ENCODE measurements at regions not wholly inside any gene's neighbourhood (a gene's known extent, or its start where the extent isn't known, plus 50 kb on each side); places are given as distances from the start of the nearest gene placed in this dataset.

- no peak for DNase-seq (ENCODE audit: low read depth, low spot score)
- POLR2A ChIA-PET, result no interaction called here
- CTCF ChIA-PET, result no interaction called here
- H3K4me3 ChIP-seq (ENCODE audit: low read depth, low read length), result no peak overlapping the region
- no peak for TF ChIP-seq CTCF (IDR thresholded peaks at IDR 0.05; ENCODE audit: insufficient read depth, low read length, missing control alignments)
These were observed 496.9 kb downstream of the SOX6 start for GRCh38 chr11:15859411-15859810.

DNA sequence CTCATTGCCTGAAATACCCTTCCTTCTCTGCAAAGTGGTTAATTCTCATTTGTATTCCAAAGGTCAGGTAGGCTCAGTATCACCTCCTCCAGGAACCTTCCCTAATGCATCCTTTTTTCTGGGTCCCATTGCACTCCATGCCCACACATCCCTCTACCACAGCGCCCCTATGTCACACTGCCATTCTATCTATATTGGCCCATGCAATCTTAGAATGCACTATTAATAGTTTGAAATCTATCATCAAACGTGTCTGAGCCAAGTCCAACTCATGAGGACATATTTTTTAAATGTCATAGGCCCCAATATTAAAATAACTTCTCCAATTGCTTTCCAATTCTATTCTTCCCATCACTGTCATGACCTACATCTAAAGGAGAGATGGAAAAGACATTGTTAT, 495.1 kb downstream of the SOX6 start:
- POLR2A ChIA-PET, result no interaction called here
- no peak for TF ChIP-seq CTCF (IDR thresholded peaks at IDR 0.05; ENCODE audit: insufficient read depth, low read length, missing control alignments)
- CTCF ChIA-PET, result no interaction called here

GRCh38 chr11:15863411-15863810, 492.9 kb downstream of the SOX6 start:
- DNase-seq (ENCODE audit: low read depth, low spot score), result no peak
- TF ChIP-seq CTCF (IDR thresholded peaks at IDR 0.05; ENCODE audit: insufficient read depth, low read length, missing control alignments), result no peak
- ChIA-PET CTCF (interaction anchor here (1.3 to 1.6 kb wide), 2 partner anchors 10 to 42 kb away, joined by 4 to 5 read pairs; no protein-coding TSS in a partner anchor), POLR2A (no interaction called here)
- no peak overlapping the region for H3K4me3 ChIP-seq (ENCODE audit: low read depth, low read length)

More for the DNA sequence above, 495.1 kb downstream of the SOX6 start:
- no peak for DNase-seq (ENCODE audit: low read depth, low spot score)
- no peak overlapping the region for H3K4me3 ChIP-seq (ENCODE audit: low read depth, low read length)

DNA sequence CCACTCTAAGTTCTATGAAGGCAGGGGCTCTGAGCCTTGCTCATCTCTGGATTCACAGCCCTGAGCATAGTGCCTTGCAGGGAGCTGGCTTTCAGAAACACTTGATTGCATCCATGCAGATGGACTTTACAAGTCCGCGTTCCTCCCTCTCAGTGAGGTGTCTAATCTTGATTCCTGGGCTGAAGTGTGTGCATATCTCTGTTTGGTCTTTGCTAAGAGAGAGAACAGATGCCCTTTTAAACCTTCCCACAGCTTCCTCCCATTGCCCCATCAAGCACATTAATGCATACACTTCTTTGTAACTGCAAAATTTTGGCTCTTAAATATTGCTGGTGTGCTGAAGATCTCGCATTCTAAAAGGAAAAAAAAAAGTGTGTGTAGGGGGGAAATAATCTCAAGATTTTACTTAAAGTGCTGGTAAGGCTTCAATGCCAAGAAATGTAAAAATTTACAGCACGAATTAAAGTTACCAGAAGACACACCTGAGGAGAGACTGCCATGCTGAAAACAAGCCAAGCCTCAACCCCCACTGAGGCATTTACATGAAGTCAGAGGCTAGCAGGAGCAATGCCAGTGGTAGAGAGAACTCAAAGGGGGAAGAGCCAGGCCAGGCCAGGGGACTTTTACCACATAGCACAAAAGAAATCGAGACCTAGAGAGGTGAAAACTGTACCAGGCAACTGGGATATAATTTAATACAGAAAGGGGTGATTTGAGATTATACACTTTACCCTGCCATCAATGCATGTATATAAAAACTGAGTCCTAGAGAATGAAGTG, 492.1 kb downstream of the SOX6 start:
- no peak overlapping the region for H3K4me3 ChIP-seq (ENCODE audit: low read depth, low read length)
- POLR2A ChIA-PET, result no interaction called here

DNA sequence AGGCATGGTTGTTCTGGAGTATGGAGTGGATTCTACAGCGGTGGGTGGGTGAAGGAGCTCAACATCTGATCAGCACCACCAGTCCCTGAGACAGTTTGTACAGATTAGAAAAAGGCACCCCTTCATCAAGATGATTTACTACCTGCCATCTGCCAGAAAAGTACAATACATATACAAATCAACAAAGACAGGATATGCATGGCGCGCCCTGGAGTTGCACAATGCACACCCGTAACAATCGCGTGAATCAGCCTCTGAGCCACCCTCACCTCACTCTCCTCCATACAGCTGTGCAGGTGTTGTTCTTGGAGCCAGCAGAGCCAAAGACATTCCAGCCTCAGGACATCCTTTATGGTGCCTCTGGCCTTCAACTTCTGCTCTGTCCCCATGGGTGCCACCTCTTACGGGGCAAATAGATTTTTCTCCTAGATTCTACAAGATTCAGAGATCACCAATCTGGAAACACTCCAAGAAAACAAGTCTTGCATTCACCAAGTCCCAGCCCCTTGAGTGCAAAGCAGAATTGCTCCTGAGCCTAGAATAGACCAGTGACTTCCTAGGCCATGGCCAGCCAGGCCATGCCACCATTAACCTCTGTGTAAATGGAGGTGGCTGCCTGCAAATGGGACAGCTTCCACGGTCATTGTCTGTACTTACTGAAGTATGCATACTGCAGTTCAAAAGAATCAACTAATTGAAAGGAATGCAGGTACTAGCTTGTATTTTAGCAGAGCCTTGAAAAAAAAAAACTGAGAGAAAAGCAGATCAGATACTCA, 490.9 kb downstream of the SOX6 start:
- H3K4me3 ChIP-seq (ENCODE audit: low read depth, low read length), result no peak overlapping the region
- POLR2A ChIA-PET, result no interaction called here
- CTCF ChIA-PET, result no interaction called here
- no peak for TF ChIP-seq CTCF (IDR thresholded peaks at IDR 0.05; ENCODE audit: insufficient read depth, low read length, missing control alignments)
- DNase-seq (ENCODE audit: low read depth, low spot score), result no peak

More for the DNA sequence above, 492.1 kb downstream of the SOX6 start:
- DNase-seq (ENCODE audit: low read depth, low spot score), result no peak
- no peak for TF ChIP-seq CTCF (IDR thresholded peaks at IDR 0.05; ENCODE audit: insufficient read depth, low read length, missing control alignments)
- CTCF ChIA-PET, result interaction anchor here (1.3 to 1.6 kb wide), 2 partner anchors 11 to 43 kb away, joined by 4 to 5 read pairs; no protein-coding TSS in a partner anchor

DNA sequence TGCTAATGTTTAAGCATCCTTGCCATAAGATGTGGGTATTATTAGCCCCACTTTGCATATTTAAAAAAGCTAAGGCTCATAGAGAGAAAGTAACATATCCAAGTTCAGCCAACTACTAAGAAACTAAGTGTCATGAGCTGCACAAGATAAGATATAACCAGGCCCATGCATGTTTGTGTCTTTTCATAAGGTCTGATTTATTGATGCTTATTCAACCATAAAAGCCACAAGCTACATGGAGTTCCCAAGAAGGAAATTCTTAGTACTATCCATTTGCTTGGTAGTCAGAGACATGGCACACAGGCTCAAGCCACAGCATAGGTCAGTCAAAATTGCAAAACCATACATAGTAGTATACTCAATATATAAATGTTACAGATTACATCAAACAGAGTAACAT, 488.5 kb downstream of the SOX6 start:
- no peak for TF ChIP-seq CTCF (IDR thresholded peaks at IDR 0.05; ENCODE audit: insufficient read depth, low read length, missing control alignments)
- H3K4me3 ChIP-seq (ENCODE audit: low read depth, low read length), result no peak overlapping the region
- no peak for DNase-seq (ENCODE audit: low read depth, low spot score)
- CTCF ChIA-PET, result interaction anchor here (0.8 to 1.2 kb wide), 2 partner anchors 13 to 48 kb away, joined by 3 read pairs; no protein-coding TSS in a partner anchor
- POLR2A ChIA-PET, result no interaction called here
